ENCODE measurements at regions not wholly inside any gene's neighbourhood (a gene's known extent, or its start where the extent isn't known, plus 50 kb on each side); places are given as distances from the start of the nearest gene placed in this dataset.

- Histone ChIP-seq H3K4me1 (no peaks in the 10 kb centered on the region), H3K36me3 (no peaks in the 10 kb centered on the region), H3K4me3 (no peak overlapping the region), H3K9me3 (peaks cover 0 to 13% of the 10 kb centered on the region in 2 donors), H3K27me3 (no peaks in the 10 kb centered on the region), H3K27ac (no peak overlapping the region)
- no peak for DNase-seq (ENCODE audit: low spot score in 2 of 2)
- intact Hi-C loops (cut with DNase I; ENCODE audit: low total_unique reads) = no loop called here
- TF ChIP-seq, protein P1, sequence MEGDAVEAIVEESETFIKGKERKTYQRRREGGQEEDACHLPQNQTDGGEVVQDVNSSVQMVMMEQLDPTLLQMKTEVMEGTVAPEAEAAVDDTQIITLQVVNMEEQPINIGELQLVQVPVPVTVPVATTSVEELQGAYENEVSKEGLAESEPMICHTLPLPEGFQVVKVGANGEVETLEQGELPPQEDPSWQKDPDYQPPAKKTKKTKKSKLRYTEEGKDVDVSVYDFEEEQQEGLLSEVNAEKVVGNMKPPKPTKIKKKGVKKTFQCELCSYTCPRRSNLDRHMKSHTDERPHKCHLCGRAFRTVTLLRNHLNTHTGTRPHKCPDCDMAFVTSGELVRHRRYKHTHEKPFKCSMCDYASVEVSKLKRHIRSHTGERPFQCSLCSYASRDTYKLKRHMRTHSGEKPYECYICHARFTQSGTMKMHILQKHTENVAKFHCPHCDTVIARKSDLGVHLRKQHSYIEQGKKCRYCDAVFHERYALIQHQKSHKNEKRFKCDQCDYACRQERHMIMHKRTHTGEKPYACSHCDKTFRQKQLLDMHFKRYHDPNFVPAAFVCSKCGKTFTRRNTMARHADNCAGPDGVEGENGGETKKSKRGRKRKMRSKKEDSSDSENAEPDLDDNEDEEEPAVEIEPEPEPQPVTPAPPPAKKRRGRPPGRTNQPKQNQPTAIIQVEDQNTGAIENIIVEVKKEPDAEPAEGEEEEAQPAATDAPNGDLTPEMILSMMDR (IDR thresholded peaks at IDR 0.05) = no peak
- TF ChIP-seq POLR2AphosphoS5 (IDR thresholded peaks at IDR 0.05) (no peak), POLR2A (IDR thresholded peaks at IDR 0.05) (no peak)
Observed at GRCh38 chr4:12595986-12596385, 888.2 kb downstream of the RAB28 start.

DNA sequence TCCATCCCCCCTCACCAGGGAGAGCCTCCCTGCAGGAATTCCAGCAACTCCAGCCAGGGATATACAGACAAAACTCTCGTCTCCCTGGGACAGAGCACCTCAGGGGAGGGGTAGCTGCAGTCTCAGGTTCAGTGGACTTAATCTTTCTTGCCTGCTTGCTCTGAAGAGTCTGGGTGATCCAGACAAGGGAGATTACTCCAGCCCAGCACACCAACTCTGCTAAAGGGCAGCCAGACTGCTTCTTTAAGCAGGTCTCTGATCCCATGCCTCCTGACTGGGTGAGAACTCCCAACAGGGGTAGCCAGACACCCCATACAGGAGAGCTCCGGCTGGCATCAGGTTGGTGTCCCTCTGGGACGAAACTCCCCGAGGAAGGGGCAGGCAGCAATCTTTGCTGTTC, 888.7 kb downstream of the RAB28 start:
- no peaks in the 10 kb centered on the region for H3K27me3 ChIP-seq
- intact Hi-C loops (cut with DNase I; ENCODE audit: low total_unique reads) = no loop called here
- H3K4me3 ChIP-seq = no peak overlapping the region
- H3K27ac ChIP-seq = no peak overlapping the region
- H3K36me3 ChIP-seq = no peaks in the 10 kb centered on the region
- H3K4me1 ChIP-seq = no peaks in the 10 kb centered on the region
- DNase-seq (ENCODE audit: low spot score in 2 of 2) = no peak
- TF ChIP-seq POLR2A (IDR thresholded peaks at IDR 0.05) (no peak), POLR2AphosphoS5 (IDR thresholded peaks at IDR 0.05) (no peak)
- TF ChIP-seq, protein P1 (IDR thresholded peaks at IDR 0.05) = no peak
- peaks cover 0 to 8% of the 10 kb centered on the region in 2 donors for H3K9me3 ChIP-seq

GRCh38 chr4:12588582-12588981, 895.6 kb downstream of the RAB28 start:
- Histone ChIP-seq H3K9me3 (no peaks in the 10 kb centered on the region), H3K27me3 (no peaks in the 10 kb centered on the region), H3K27ac (no peak overlapping the region), H3K4me1 (no peaks in the 10 kb centered on the region), H3K4me3 (no peak overlapping the region), H3K36me3 (no peaks in the 10 kb centered on the region)
- no peak for DNase-seq (ENCODE audit: low spot score in 2 of 2)
- TF ChIP-seq, protein P1 (IDR thresholded peaks at IDR 0.05) = no peak
- TF ChIP-seq POLR2AphosphoS5 (IDR thresholded peaks at IDR 0.05) = no peak
- TF ChIP-seq POLR2A (IDR thresholded peaks at IDR 0.05) = no peak
- intact Hi-C loops (cut with DNase I; ENCODE audit: low total_unique reads) = no loop called here

DNA sequence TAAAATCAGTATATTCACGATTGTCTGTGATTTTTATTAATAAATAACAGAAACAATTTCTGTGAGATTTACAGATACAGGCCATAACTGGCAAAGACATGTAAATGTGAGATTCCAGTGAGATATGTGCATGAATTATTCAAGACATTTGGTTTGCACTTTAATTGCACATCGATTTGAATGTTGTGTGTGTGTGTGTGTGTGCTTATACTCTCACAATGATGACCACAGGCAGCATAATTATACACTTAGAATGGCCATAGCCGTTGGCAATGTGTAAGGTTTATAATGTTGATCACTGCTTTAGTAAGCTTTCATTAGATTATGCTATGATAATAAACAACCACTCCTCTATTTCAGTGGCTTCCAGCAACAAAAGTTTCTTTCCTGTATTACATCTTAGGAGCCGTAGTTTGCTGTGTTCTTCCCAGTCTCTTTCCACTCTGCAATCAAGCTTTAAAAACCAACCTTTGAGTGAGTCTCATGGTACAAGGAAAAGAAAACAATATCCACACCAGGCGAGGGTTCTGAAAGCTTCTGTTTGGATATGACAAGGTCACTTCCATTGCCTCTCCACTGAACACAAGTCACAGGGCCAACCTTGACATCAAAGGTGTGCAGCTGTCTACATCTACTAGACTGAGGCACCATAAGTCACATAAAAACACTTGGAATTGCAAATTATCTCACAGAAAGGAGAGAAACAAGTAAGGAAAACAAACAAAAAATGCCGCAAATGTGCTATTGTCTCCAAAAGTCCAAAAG, 897.7 kb downstream of the RAB28 start:
- Histone ChIP-seq H3K9me3 (no peaks in the 10 kb centered on the region), H3K4me3 (no peak overlapping the region), H3K27me3 (no peaks in the 10 kb centered on the region), H3K4me1 (no peaks in the 10 kb centered on the region), H3K27ac (no peak overlapping the region), H3K36me3 (no peaks in the 10 kb centered on the region)
- intact Hi-C loops (cut with DNase I; ENCODE audit: low total_unique reads) = no loop called here
- DNase-seq (ENCODE audit: low spot score in 2 of 2) = no peak
- no peak for TF ChIP-seq POLR2AphosphoS5 (IDR thresholded peaks at IDR 0.05)
- no peak for TF ChIP-seq POLR2A (IDR thresholded peaks at IDR 0.05)
- TF ChIP-seq, protein P1 (IDR thresholded peaks at IDR 0.05) = no peak

DNA sequence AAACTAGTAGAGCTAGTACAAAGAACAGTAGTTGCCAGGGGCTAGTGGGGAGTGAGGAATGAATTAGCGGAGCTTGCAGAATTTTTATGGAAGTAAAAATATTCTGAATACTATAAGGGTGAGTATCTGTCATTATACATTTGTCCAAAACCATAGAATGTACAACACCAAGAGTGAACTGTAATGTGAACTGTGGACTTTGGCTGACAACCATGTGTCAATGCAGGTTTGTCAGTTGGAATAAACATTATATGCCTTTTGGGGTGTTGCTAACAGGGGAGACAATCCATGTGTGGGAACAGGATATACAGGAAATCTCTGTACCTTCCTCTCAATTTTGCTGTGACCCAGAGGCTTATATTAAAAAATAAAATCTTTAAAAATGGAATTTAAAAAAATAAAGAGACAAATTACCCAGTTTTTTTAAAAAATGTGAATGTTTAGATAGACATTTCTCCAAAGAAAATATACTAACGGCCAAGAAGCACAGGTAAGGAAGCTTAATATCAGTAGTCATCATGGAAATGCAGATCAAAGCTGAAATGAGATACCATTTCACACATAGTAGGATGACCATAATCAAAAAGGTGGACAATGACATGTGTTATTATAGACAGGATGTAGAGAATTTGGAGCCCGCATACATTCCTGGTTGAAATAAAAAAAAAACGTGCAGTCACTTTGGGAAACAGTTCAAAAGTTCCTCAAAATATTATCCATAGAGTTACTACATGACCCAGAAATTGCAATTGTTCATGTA, 899.8 kb downstream of the RAB28 start:
- Histone ChIP-seq H3K9me3 (no peaks in the 10 kb centered on the region), H3K4me3 (no peak overlapping the region), H3K36me3 (no peaks in the 10 kb centered on the region), H3K4me1 (no peaks in the 10 kb centered on the region), H3K27ac (no peak overlapping the region), H3K27me3 (no peaks in the 10 kb centered on the region)
- intact Hi-C loops (cut with DNase I; ENCODE audit: low total_unique reads) = no loop called here
- no peak for DNase-seq (ENCODE audit: low spot score in 2 of 2)
- TF ChIP-seq POLR2A (IDR thresholded peaks at IDR 0.05) = no peak
- no peak for TF ChIP-seq POLR2AphosphoS5 (IDR thresholded peaks at IDR 0.05)
- TF ChIP-seq, protein P1 (IDR thresholded peaks at IDR 0.05) = no peak
